Endothelial cell (in vitro differentiated cells): ENCODE measurements at regions not wholly inside any gene's neighbourhood (a gene's known extent, or its start where the extent isn't known, plus 50 kb on each side); places are given as distances from the start of the nearest gene placed in this dataset.
"Not testable (repeated sequence)": the region's sequence is repeated elsewhere in the genome, so short reads cannot be mapped to it uniquely, and the experiment has no call there.

Source experiments
- DNase-seq: peaks from one replicate; pipeline ENCODE4 v3.0.0; 2021; ENCODE audit warnings: low spot score
- H3K27ac Mint-ChIP-seq: one replicate; pipeline ENCODE4 v1.8.0; 2021; ENCODE audit warnings: mixed read lengths, inconsistent platforms; ENCODE audit not compliant: unreplicated experiment
- H3K27me3 Mint-ChIP-seq: one replicate; pipeline ENCODE4 v1.8.0; 2021; ENCODE audit warnings: mild to moderate bottlenecking, moderate library complexity, mixed read lengths, inconsistent platforms; ENCODE audit not compliant: unreplicated experiment
- H3K36me3 Mint-ChIP-seq: one replicate; pipeline ENCODE4 v1.8.0; 2021; ENCODE audit warnings: mild to moderate bottlenecking, low read depth, mixed read lengths, inconsistent platforms; ENCODE audit not compliant: unreplicated experiment
- H3K4me1 Mint-ChIP-seq: one replicate; pipeline ENCODE4 v1.8.0; 2021; ENCODE audit warnings: mild to moderate bottlenecking, mixed read lengths, inconsistent platforms; ENCODE audit not compliant: unreplicated experiment
- H3K4me3 Mint-ChIP-seq: one replicate; pipeline ENCODE4 v1.8.0; 2021; ENCODE audit warnings: mild to moderate bottlenecking, mixed read lengths, inconsistent platforms; ENCODE audit not compliant: unreplicated experiment
- H3K9me3 Mint-ChIP-seq: one replicate; pipeline ENCODE4 v1.8.0; 2021; ENCODE audit warnings: mixed read lengths, inconsistent platforms; ENCODE audit not compliant: unreplicated experiment
- CTCF ChIP-seq: fragments of 200-600 bp; sonication (generic); IDR thresholded peaks from one replicate; pipeline ENCODE4 v1.5.0; 2021; ENCODE audit warnings: antibody characterized with exemption; ENCODE audit not compliant: unreplicated experiment

- no peak for TF ChIP-seq CTCF
- Mint-ChIP-seq H3K27ac (no peak overlapping the region), H3K9me3 (no peaks in the 10 kb centered on the region), H3K36me3 (no peaks in the 10 kb centered on the region), H3K4me1 (no peaks in the 10 kb centered on the region), H3K4me3 (no peak overlapping the region), H3K27me3 (no peaks in the 10 kb centered on the region)
- DNase-seq, result no peak
Measured at GRCh38 chr13:82058364-82058763, 1717.4 kb upstream of the SPRY2 start.

GRCh38 chr13:82045316-82045715, 1704.4 kb upstream of the SPRY2 start:
- H3K4me1 Mint-ChIP-seq, DNase-seq, H3K27ac Mint-ChIP-seq, H3K36me3 Mint-ChIP-seq, H3K9me3 Mint-ChIP-seq, H3K27me3 Mint-ChIP-seq, H3K4me3 Mint-ChIP-seq: not testable (repeated sequence)

- DNase-seq, result no peak
- no peaks in the 10 kb centered on the region for H3K27me3 Mint-ChIP-seq
- H3K9me3 Mint-ChIP-seq, result peaks cover 4% of the 10 kb centered on the region
- H3K4me3 Mint-ChIP-seq, result no peak overlapping the region
- H3K36me3 Mint-ChIP-seq, result no peaks in the 10 kb centered on the region
- no peak overlapping the region for H3K27ac Mint-ChIP-seq
- TF ChIP-seq CTCF, result no peak
- H3K4me1 Mint-ChIP-seq, result no peaks in the 10 kb centered on the region
Measured at GRCh38 chr13:82036602-82037001, 1695.7 kb upstream of the SPRY2 start.

- H3K36me3 Mint-ChIP-seq, result no peaks in the 10 kb centered on the region
- no peak overlapping the region for H3K27ac Mint-ChIP-seq
- no peak overlapping the region for H3K4me3 Mint-ChIP-seq
- H3K27me3 Mint-ChIP-seq, result no peaks in the 10 kb centered on the region
- H3K4me1 Mint-ChIP-seq, result peaks cover 21% of the 10 kb centered on the region
- no peak for DNase-seq
- no peak for TF ChIP-seq CTCF
- H3K9me3 Mint-ChIP-seq, result no peaks in the 10 kb centered on the region
Measured at GRCh38 chr13:82011355-82011754, 1670.4 kb upstream of the SPRY2 start.

GRCh38 chr13:82010780-82011179, 1669.9 kb upstream of the SPRY2 start:
- no peak for DNase-seq
- Mint-ChIP-seq H3K9me3 (no peaks in the 10 kb centered on the region), H3K4me3 (no peak overlapping the region), H3K4me1 (peaks cover 21% of the 10 kb centered on the region), H3K36me3 (no peaks in the 10 kb centered on the region), H3K27me3 (no peaks in the 10 kb centered on the region), H3K27ac (no peak overlapping the region)
- TF ChIP-seq CTCF, result no peak

GRCh38 chr13:82002710-82003109, 1661.8 kb upstream of the SPRY2 start:
- TF ChIP-seq CTCF, result no peak
- DNase-seq, result no peak
- Mint-ChIP-seq H3K27me3 (no peaks in the 10 kb centered on the region), H3K27ac (no peak overlapping the region), H3K4me3 (no peak overlapping the region), H3K36me3 (no peaks in the 10 kb centered on the region), H3K4me1 (no peaks in the 10 kb centered on the region), H3K9me3 (no peaks in the 10 kb centered on the region)
